CD14-positive monocyte (primary cell): ENCODE measurements at regions not wholly inside any gene's neighbourhood (a gene's known extent, or its start where the extent isn't known, plus 50 kb on each side); places are given as distances from the start of the nearest gene placed in this dataset.
"Not testable (repeated sequence)": the region's sequence is repeated elsewhere in the genome, so short reads cannot be mapped to it uniquely, and the experiment has no call there.

Experiments used
- DNase-seq, 3 donors: peaks; one replicate each; pipeline ENCODE4 v3.0.0-alpha.2; 2011 to 2022
- H2AFZ ChIP-seq: 2 replicates; pipeline ENCODE4 v1.6.0; 2012; ENCODE audit warnings: mild to moderate bottlenecking, low read depth, low read length, inconsistent platforms; ENCODE audit not compliant: insufficient read depth, poor library complexity, severe bottlenecking
- H3K27ac ChIP-seq, 2 donors: 1 replicate in 1 of 2; 2 replicates in 1 of 2; pipeline ENCODE4 v1.5.1; 2012 to 2013; ENCODE audit warnings: low read length in 2 of 2, control low read depth in 1 of 2, inconsistent platforms in 1 of 2, low read depth in 1 of 2, mild to moderate bottlenecking in 1 of 2
- H3K27me3 ChIP-seq, 2 donors: one replicate each; pipeline versions ENCODE4 v1.6.0 to v1.6.1; 2011 to 2013; ENCODE audit warnings: low read length in 2 of 2; ENCODE audit not compliant: control insufficient read depth in 2 of 2, insufficient read depth in 2 of 2
- H3K36me3 ChIP-seq, 2 donors: replicated peaks in 1 of 2; 1 replicate in 1 of 2; 2 replicates in 1 of 2; pipeline versions ENCODE4 v1.5.1 to v1.6.1; 2012 to 2013; ENCODE audit warnings: low read length in 2 of 2, control low read depth in 1 of 2, inconsistent platforms in 1 of 2, mild to moderate bottlenecking in 1 of 2; ENCODE audit not compliant: insufficient read depth in 2 of 2, control insufficient read depth in 1 of 2
- H3K4me1 ChIP-seq, 2 donors: 1 replicate in 1 of 2; 2 replicates in 1 of 2; pipeline versions ENCODE4 v1.5.1 to v1.6.1; 2012 to 2013; ENCODE audit warnings: low read length in 2 of 2, control low read depth in 1 of 2, inconsistent platforms in 1 of 2, mild to moderate bottlenecking in 1 of 2, moderate library complexity in 1 of 2; ENCODE audit not compliant: insufficient read depth in 2 of 2, control insufficient read depth in 1 of 2
- H3K4me2 ChIP-seq: replicated peaks from 2 replicates; pipeline ENCODE3; 2012; ENCODE audit warnings: low read length, moderate library complexity, mild to moderate bottlenecking; ENCODE audit not compliant: poor library complexity, severe bottlenecking; ENCODE audit errors: extremely low read depth
- H3K4me3 ChIP-seq, 3 experiments: fragments of 200-600 bp in 1 of 3; sonication (generic) in 1 of 3; replicated peaks in 1 of 3; 1 replicate in 2 of 3; 2 replicates in 1 of 3; pipeline ENCODE4 v1.5.1; 2011 to 2013; ENCODE audit warnings: low read length in 3 of 3, mild to moderate bottlenecking in 3 of 3, control low read depth in 2 of 3, low read depth in 2 of 3, inconsistent platforms in 1 of 3, moderate library complexity in 1 of 3
- H3K79me2 ChIP-seq: 2 replicates; pipeline ENCODE4 v1.6.0; 2012; ENCODE audit warnings: mild to moderate bottlenecking, control low read depth, inconsistent platforms, low read length, moderate library complexity; ENCODE audit not compliant: insufficient read depth
- H3K9ac ChIP-seq: 2 replicates; pipeline ENCODE4 v1.6.0; 2017; ENCODE audit warnings: low read length, mild to moderate bottlenecking; ENCODE audit not compliant: insufficient read depth, poor library complexity, severe bottlenecking
- H3K9me3 ChIP-seq, 2 donors: replicated peaks in 1 of 2; 1 replicate in 1 of 2; 2 replicates in 1 of 2; pipeline versions ENCODE4 v1.5.1 to v1.6.1; 2012 to 2013; ENCODE audit warnings: low read length in 2 of 2, control low read depth in 1 of 2; ENCODE audit not compliant: control insufficient read depth in 1 of 2, insufficient read depth in 1 of 2
- H4K20me1 ChIP-seq: 2 replicates; pipeline ENCODE4 v1.6.0; 2012; ENCODE audit warnings: mild to moderate bottlenecking, low read length, control low read depth, moderate library complexity; ENCODE audit not compliant: insufficient read depth
- H3K27ac Mint-ChIP-seq, 7 donors: one replicate each; pipeline ENCODE4 v1.8.0; 2020; ENCODE audit warnings: mild to moderate bottlenecking in 7 of 7, mixed read lengths in 7 of 7, moderate library complexity in 6 of 7, inconsistent platforms in 2 of 7
- H3K27me3 Mint-ChIP-seq, 3 donors: one replicate each; pipeline ENCODE4 v1.8.0; 2021 to 2022; ENCODE audit warnings: low read depth in 3 of 3, mild to moderate bottlenecking in 3 of 3, mixed read lengths in 3 of 3, moderate library complexity in 3 of 3, inconsistent platforms in 1 of 3
- H3K36me3 Mint-ChIP-seq, 2 donors: one replicate each; pipeline ENCODE4 v1.8.0; 2020; ENCODE audit warnings: mixed read lengths in 2 of 2, inconsistent platforms in 1 of 2, mild to moderate bottlenecking in 1 of 2
- H3K4me1 Mint-ChIP-seq: one replicate; pipeline ENCODE4 v1.8.0; 2020; ENCODE audit warnings: mild to moderate bottlenecking, mixed read lengths
- H3K4me3 Mint-ChIP-seq, 2 donors: one replicate each; pipeline ENCODE4 v1.8.0; 2020; ENCODE audit warnings: mild to moderate bottlenecking in 2 of 2, mixed read lengths in 2 of 2, moderate library complexity in 1 of 2
- H3K9me3 Mint-ChIP-seq, 7 donors: one replicate each; pipeline ENCODE4 v1.8.0; 2020 to 2022; ENCODE audit warnings: mixed read lengths in 7 of 7, mild to moderate bottlenecking in 6 of 7, moderate library complexity in 6 of 7, inconsistent platforms in 2 of 7
- CTCF ChIP-seq: fragments of 200-600 bp; IDR thresholded peaks from one replicate; pipeline ENCODE4 v1.8.0; 2022; ENCODE audit warnings: antibody characterized with exemption, mild to moderate bottlenecking
- WGBS: methylation state at CpG from one replicate; pipeline ENCODE4 v1.1.5; 2013; ENCODE audit warnings: missing lambda C conversion rate; ENCODE audit not compliant: insufficient coverage; 5-methylcytosine and 5-hydroxymethylcytosine counted together
- intact Hi-C, 2 donors: fragments of 100-400 bp; cut with micrococcal nuclease; formaldehyde crosslinking; loops; one replicate each; pipeline versions ENCODE4 v1.15.0 to v1.15.1; 2023

- Mint-ChIP-seq H3K27ac (no peak overlapping the region), H3K27me3 (no peaks in the 10 kb centered on the region), H3K36me3 (no peaks in the 10 kb centered on the region), H3K4me1 (no peaks in the 10 kb centered on the region), H3K9me3 (peaks cover 0 to 3% (median 0%) of the 10 kb centered on the region in 7 donors), H3K4me3 (no peak overlapping the region)
- no CpG with 5 or more reads among the region's 3 CpGs for WGBS
- Histone ChIP-seq H4K20me1 (no peaks in the 10 kb centered on the region), H3K27ac (no peak overlapping the region), H3K4me2 (no peak overlapping the region), H3K79me2 (no peaks in the 10 kb centered on the region), H3K9me3 (no peaks in the 10 kb centered on the region), H3K9ac (no peak overlapping the region), H2AFZ (no peak overlapping the region), H3K36me3 (no peaks in the 10 kb centered on the region), H3K4me3 (no peak overlapping the region), H3K27me3 (no peaks in the 10 kb centered on the region), H3K4me1 (no peaks in the 10 kb centered on the region)
- intact Hi-C loops = no loop called here
- no peak for TF ChIP-seq CTCF
- no peak for DNase-seq
Measured at GRCh38 chrX:127190381-127190780, 370.9 kb downstream of the PRR32 start.

- Histone ChIP-seq H3K4me1 (no peaks in the 10 kb centered on the region), H3K27me3 (no peaks in the 10 kb centered on the region), H3K27ac (no peak overlapping the region), H3K79me2 (no peaks in the 10 kb centered on the region), H3K4me2 (no peak overlapping the region), H3K4me3 (no peak overlapping the region), H3K36me3 (no peaks in the 10 kb centered on the region), H3K9ac (no peak overlapping the region), H4K20me1 (no peaks in the 10 kb centered on the region), H3K9me3 (peaks cover 0 to 2% of the 10 kb centered on the region in 2 donors), H2AFZ (no peak overlapping the region)
- no peaks in the 10 kb centered on the region for H3K4me1 Mint-ChIP-seq
- no peak for TF ChIP-seq CTCF
- no peak overlapping the region for H3K4me3 Mint-ChIP-seq
- WGBS = 90% methylated on average over 1 of the region's 3 CpGs
- no peaks in the 10 kb centered on the region for H3K36me3 Mint-ChIP-seq
- peaks cover 0 to 2% (median 0%) of the 10 kb centered on the region in 7 donors for H3K9me3 Mint-ChIP-seq
- H3K27ac Mint-ChIP-seq = no peak overlapping the region
- intact Hi-C loops = no loop called here
- no peaks in the 10 kb centered on the region for H3K27me3 Mint-ChIP-seq
- DNase-seq = no peak
Measured at GRCh38 chrX:127207326-127207725, 387.8 kb downstream of the PRR32 start.

- H3K27me3 Mint-ChIP-seq, H3K27me3 ChIP-seq, intact Hi-C loops, H3K4me1 Mint-ChIP-seq, H3K27ac ChIP-seq, H3K79me2 ChIP-seq, H3K36me3 ChIP-seq, H3K4me2 ChIP-seq, H3K27ac Mint-ChIP-seq, H3K4me3 Mint-ChIP-seq, H4K20me1 ChIP-seq, H3K4me1 ChIP-seq, H2AFZ ChIP-seq, H3K4me3 ChIP-seq, DNase-seq, H3K9ac ChIP-seq, H3K9me3 ChIP-seq, H3K36me3 Mint-ChIP-seq: not testable (repeated sequence)
- peaks cover 0 to 16% (median 4%) of the 10 kb centered on the region in 7 donors for H3K9me3 Mint-ChIP-seq
- 90% methylated on average over 1 of the region's 1 CpG for WGBS
Measured at GRCh38 chrX:127221821-127222220, 402.3 kb downstream of the PRR32 start.
